HG03280 (cell line): ENCODE measurements at regions not wholly inside any gene's neighbourhood (a gene's known extent, or its start where the extent isn't known, plus 50 kb on each side); places are given as distances from the start of the nearest gene placed in this dataset.
"Not testable (repeated sequence)": the region's sequence is repeated elsewhere in the genome, so short reads cannot be mapped to it uniquely, and the experiment has no call there.

ENCODE experiments used
- ATAC-seq: cut with Tn5 transposase; IDR thresholded peaks from one replicate; pipeline ENCODE4 v1.9.1; 2021; ENCODE audit warnings: mild to moderate bottlenecking, moderate library complexity; ENCODE audit not compliant: unreplicated experiment

GRCh38 chr7:136136906-136137454 is 159.8 kb upstream of the MTPN start:
- no peak for ATAC-seq

- no peak for ATAC-seq
These were observed 157.3 kb upstream of the MTPN start for GRCh38 chr7:136134503-136134902.

- ATAC-seq = no peak
These were observed 156.4 kb upstream of the MTPN start for GRCh38 chr7:136133551-136133950.

GRCh38 chr7:136131304-136131630 is 154.1 kb upstream of the MTPN start:
- no peak for ATAC-seq

- ATAC-seq = no peak
These were observed 153.5 kb upstream of the MTPN start for GRCh38 chr7:136130511-136131303.

GRCh38 chr7:136128050-136128449 is 150.9 kb upstream of the MTPN start:
- no peak for ATAC-seq

- ATAC-seq = no peak
These were observed 146.2 kb upstream of the MTPN start for GRCh38 chr7:136123352-136123751.

- ATAC-seq = no peak
These were observed 144.9 kb upstream of the MTPN start for GRCh38 chr7:136122026-136122425.

GRCh38 chr7:136117539-136117938 is 140.4 kb upstream of the MTPN start:
- ATAC-seq = no peak

- no peak for ATAC-seq
These were observed 139.0 kb upstream of the MTPN start for GRCh38 chr7:136116186-136116585.

GRCh38 chr7:136114966-136115762 is 138.0 kb upstream of the MTPN start:
- ATAC-seq = peak; percentile 99

- ATAC-seq = not testable (repeated sequence)
These were observed 137.3 kb upstream of the MTPN start for GRCh38 chr7:136114467-136114866.

GRCh38 chr7:136109037-136109436 is 131.9 kb upstream of the MTPN start:
- not testable (repeated sequence) for ATAC-seq

- ATAC-seq = no peak
These were observed 128.0 kb upstream of the MTPN start for GRCh38 chr7:136105191-136105590.

- no peak for ATAC-seq
These were observed 127.1 kb upstream of the MTPN start for GRCh38 chr7:136104269-136104603.

- no peak for ATAC-seq
These were observed 126.5 kb upstream of the MTPN start for GRCh38 chr7:136103545-136104268.

GRCh38 chr7:136102881-136103280 is 125.7 kb upstream of the MTPN start:
- ATAC-seq = no peak

- not testable (repeated sequence) for ATAC-seq
These were observed 115.6 kb upstream of the MTPN start for GRCh38 chr7:136092714-136093113.

- no peak for ATAC-seq
These were observed 110.7 kb upstream of the MTPN start for GRCh38 chr7:136087881-136088280.

- peak; percentile 96 for ATAC-seq
These were observed 109.6 kb upstream of the MTPN start for GRCh38 chr7:136086712-136087111.

GRCh38 chr7:136079934-136080333 is 102.8 kb upstream of the MTPN start:
- ATAC-seq = no peak
